Ecto neural progenitor cell (in vitro differentiated cells): ENCODE measurements at regions not wholly inside any gene's neighbourhood (a gene's known extent, or its start where the extent isn't known, plus 50 kb on each side); places are given as distances from the start of the nearest gene placed in this dataset.

Source experiments
- DNase-seq: peaks from one replicate; pipeline ENCODE4 v3.0.0-alpha.2; 2018; ENCODE audit warnings: low spot score

GRCh38 chr3:31224936-31225335 lies 307.8 kb upstream of the STT3B start:
- no peak for DNase-seq

- no peak for DNase-seq
These were observed 306.8 kb upstream of the STT3B start for GRCh38 chr3:31225923-31226322.

GRCh38 chr3:31226346-31226745 lies 306.4 kb upstream of the STT3B start:
- no peak for DNase-seq

- DNase-seq, result no peak
These were observed 305.6 kb upstream of the STT3B start for GRCh38 chr3:31227131-31227562.

- no peak for DNase-seq
These were observed 302.1 kb upstream of the STT3B start for GRCh38 chr3:31230425-31231223.

GRCh38 chr3:31232055-31233025 lies 300.4 kb upstream of the STT3B start:
- DNase-seq, result no peak

- no peak for DNase-seq
These were observed 298.6 kb upstream of the STT3B start for GRCh38 chr3:31234145-31234544.

GRCh38 chr3:31235062-31235700 lies 297.5 kb upstream of the STT3B start:
- DNase-seq, result no peak

GRCh38 chr3:31237887-31238286 lies 294.8 kb upstream of the STT3B start:
- no peak for DNase-seq

- DNase-seq, result no peak
These were observed 292.7 kb upstream of the STT3B start for GRCh38 chr3:31240013-31240412.

- no peak for DNase-seq
These were observed 292.3 kb upstream of the STT3B start for GRCh38 chr3:31240466-31240865.

GRCh38 chr3:31240874-31241273 lies 291.9 kb upstream of the STT3B start:
- DNase-seq, result no peak

GRCh38 chr3:31241533-31241932 lies 291.2 kb upstream of the STT3B start:
- DNase-seq, result no peak

GRCh38 chr3:31242026-31242960 lies 290.4 kb upstream of the STT3B start:
- no peak for DNase-seq

GRCh38 chr3:31244929-31245817 lies 287.6 kb upstream of the STT3B start:
- DNase-seq, result no peak

- DNase-seq, result no peak
These were observed 286.2 kb upstream of the STT3B start for GRCh38 chr3:31246293-31247062.

- no peak for DNase-seq
These were observed 285.7 kb upstream of the STT3B start for GRCh38 chr3:31247063-31247447.

GRCh38 chr3:31247850-31248562 lies 284.7 kb upstream of the STT3B start:
- no peak for DNase-seq

GRCh38 chr3:31248563-31248992 lies 284.1 kb upstream of the STT3B start:
- no peak for DNase-seq
